ENCODE measurements at regions not wholly inside any gene's neighbourhood (a gene's known extent, or its start where the extent isn't known, plus 50 kb on each side); places are given as distances from the start of the nearest gene placed in this dataset.

DNA sequence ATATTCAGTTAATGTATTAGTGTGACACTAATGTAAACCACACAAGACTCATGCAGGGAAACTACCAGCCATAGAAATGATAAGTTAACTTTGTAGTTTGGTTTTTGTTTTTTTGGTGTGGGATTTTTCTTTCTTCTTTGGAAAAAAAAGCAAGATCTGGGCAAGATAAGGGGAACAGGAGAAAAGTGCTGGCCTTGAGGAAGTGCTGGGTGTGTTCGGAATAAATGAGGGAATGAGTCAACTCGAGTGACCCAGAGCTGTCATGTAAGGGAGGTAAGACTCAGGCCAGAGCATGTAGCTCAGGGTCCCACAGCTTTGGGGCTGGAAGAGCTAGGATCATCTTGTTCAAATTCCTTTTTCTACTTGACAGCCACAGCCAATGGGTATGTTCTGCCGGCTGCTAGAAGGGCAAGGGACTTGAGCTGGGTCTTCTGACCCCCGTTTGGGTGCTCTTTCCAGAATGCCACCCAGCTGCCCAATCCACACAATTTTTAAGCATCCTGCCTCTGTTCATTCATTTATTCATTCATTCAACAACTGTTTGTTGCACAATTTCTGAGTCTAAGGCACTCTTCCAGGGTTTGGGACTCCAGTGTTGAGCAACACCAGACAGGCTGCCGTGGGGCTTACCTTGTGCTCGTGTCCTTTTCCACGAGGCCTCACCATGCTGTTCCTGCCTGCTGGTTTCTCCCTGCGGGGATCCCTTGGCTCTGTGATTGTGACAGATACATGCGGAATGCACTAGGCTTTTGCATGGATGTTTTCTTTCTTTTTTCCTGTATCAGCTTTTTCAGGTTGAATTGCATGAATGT is 54.5 kb downstream of the CLDN34 start:
- no peak for DNase-seq (ENCODE audit: low read depth)

GRCh38 chrX:10022273-10022541 is 55.0 kb downstream of the CLDN34 start:
- DNase-seq (ENCODE audit: low read depth): no peak

- no peak for DNase-seq (ENCODE audit: low read depth)
Observed at GRCh38 chrX:10022580-10023245, 55.6 kb downstream of the CLDN34 start.

- no peak for DNase-seq (ENCODE audit: low read depth)
Observed at GRCh38 chrX:10023821-10024220, 56.7 kb downstream of the CLDN34 start.

GRCh38 chrX:10025742-10026493 is 58.8 kb downstream of the CLDN34 start:
- no peak for DNase-seq (ENCODE audit: low read depth)

- DNase-seq (ENCODE audit: low read depth): no peak
Observed at GRCh38 chrX:10028283-10029104, 61.3 kb downstream of the CLDN34 start.

DNA sequence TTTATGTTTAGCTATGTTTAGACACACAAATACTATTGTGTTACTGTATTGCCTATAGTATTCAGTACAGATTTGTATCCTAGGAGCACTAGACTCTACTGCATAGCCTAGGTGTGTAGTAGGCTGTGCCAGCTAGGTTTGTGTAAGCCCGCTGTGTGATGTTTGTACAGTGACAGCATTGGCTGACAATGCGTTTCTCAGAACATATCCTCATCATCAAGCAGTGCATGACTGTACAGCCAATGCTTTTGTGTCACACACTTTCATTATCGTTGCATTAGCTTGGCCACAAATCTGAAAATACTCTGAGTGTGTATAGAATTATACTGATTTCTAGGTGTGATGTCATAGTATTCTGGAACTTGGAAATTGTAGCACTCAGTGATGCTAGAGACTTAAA is 63.4 kb downstream of the CLDN34 start:
- no peak for DNase-seq (ENCODE audit: low read depth)

GRCh38 chrX:10031746-10032145 is 64.6 kb downstream of the CLDN34 start:
- DNase-seq (ENCODE audit: low read depth): no peak

- no peak for DNase-seq (ENCODE audit: low read depth)
Observed at GRCh38 chrX:10032147-10032546, 65.0 kb downstream of the CLDN34 start.

DNA sequence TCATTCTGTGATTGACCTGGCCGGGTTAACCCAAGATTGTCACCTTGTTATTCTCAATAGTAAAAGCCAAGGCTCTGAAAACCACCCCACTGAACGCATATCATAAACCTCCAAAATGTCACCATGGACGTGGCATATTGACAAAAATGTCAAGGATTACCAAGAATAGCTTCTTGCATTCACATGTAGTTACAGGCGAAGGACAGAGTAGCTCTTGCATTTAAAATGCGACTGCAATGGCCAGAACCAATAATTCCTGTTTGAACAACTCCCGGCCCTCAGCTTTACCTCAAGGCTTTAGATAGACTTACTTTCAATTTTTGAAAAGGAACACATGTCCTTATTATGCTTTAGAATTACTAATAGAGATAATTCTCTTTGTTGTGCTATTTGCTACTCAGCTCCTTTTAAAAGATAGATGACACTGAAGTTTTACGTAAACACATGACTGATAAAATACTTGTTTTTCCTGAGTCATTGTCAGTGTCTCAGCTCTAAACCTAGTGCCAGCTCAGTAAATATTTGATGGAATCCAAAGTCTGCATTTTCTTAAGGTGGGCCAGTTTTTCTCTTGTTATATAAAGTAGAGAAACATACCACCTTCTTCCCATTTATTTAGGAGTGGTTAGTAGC is 66.3 kb downstream of the CLDN34 start:
- no peak for DNase-seq (ENCODE audit: low read depth)

- no peak for DNase-seq (ENCODE audit: low read depth)
Observed at GRCh38 chrX:10034740-10035260, 67.6 kb downstream of the CLDN34 start.

GRCh38 chrX:10038585-10038984 is 71.4 kb downstream of the CLDN34 start:
- DNase-seq (ENCODE audit: low read depth): no peak

DNA sequence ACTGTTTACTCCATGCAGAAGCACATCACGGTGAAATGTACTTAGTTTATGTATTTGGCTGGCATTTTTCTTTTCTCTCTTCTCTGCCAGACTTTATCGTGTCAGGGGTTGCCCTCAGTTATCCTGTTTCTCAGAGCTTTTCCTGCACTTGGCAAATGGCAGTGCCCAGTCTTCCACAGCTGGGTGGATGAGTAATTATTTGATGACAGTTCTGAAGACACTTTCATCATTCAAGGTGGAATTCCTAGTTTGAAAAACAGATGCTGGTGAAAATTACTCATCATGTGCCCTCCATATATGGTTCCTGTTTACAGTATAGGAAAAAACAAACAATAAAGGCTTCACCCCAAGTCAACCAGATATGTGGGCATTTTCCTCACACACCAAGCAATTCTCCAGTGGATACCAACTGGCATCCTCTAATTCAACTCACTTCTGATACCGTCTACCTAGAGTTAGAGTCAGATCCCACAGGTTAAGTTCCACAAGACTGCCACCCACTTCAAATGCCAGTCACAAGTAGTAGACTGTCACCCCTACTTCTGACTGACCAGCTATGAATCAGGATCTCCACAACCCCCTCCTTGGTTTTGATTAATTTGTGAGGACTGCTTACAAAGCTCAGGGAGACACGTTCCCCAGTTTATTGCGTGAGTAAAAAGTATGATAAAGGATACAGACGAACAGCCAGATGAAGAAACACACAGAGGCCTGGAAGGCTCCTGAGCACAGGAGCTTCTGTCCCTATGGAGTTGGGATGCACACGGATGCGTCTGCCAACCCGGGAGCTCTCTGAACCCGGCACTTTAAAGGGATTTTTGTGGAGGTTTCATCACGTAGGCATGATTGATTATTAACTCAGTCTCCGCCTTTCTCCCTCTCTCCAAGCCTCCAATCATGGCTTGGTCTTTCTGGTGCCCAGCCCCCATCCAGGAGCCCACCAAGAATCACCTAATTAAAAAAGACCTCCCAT is 72.9 kb downstream of the CLDN34 start:
- no peak for DNase-seq (ENCODE audit: low read depth)

- no peak for DNase-seq (ENCODE audit: low read depth)
Observed at GRCh38 chrX:10040961-10041360, 73.8 kb downstream of the CLDN34 start.

GRCh38 chrX:10041383-10041782 is 74.2 kb downstream of the CLDN34 start:
- no peak for DNase-seq (ENCODE audit: low read depth)

DNA sequence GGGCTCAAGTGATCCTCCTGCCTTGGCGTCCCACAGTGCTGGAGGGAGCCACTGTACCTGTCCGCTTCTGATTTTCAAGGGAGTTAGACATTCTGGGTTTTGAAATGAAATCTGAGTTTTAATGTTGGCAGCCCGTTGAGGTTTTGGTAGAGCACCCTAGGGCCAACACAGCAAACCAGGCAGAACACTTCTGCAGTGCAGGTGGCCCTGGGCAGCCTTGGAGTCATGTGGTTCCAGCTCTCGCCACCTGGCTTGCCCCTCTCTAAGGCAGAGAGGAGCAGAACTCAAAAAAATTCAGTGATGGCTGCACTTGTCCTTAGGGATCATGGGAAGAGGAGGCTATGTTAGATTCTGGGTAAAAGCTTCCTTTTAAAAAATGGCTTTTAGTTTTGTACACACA is 74.9 kb downstream of the CLDN34 start:
- no peak for DNase-seq (ENCODE audit: low read depth)

DNA sequence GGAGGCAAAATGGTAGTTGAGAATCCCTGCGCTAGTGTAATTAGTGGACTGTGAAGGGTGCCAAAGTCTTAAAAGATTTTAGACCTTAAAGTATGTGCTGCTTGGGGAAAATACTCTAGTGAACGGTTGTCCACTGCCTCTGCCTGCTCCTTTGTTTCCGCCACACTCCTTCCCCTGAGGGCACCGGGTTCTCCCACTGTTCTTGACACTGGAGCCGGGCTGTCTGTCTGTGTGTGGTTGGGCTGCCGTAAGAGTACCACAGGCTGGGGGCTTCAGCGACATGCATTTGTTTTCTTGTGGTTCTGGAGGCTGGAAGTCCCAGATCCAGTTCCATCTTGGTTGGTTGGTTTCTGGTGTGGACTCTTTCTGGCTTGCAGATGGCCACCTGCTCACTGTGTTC is 76.2 kb downstream of the CLDN34 start:
- DNase-seq (ENCODE audit: low read depth): no peak

- DNase-seq (ENCODE audit: low read depth): no peak
Observed at GRCh38 chrX:10044021-10044420, 76.9 kb downstream of the CLDN34 start.

- no peak for DNase-seq (ENCODE audit: low read depth)
Observed at GRCh38 chrX:10045327-10046000, 78.3 kb downstream of the CLDN34 start.

- no peak for DNase-seq (ENCODE audit: low read depth)
Observed at GRCh38 chrX:10047133-10047532, 80.0 kb downstream of the CLDN34 start.

Data from forelimb muscle (tissue), 1 donor.